ENCODE measurements at regions not wholly inside any gene's neighbourhood (a gene's known extent, or its start where the extent isn't known, plus 50 kb on each side); places are given as distances from the start of the nearest gene placed in this dataset.

DNA sequence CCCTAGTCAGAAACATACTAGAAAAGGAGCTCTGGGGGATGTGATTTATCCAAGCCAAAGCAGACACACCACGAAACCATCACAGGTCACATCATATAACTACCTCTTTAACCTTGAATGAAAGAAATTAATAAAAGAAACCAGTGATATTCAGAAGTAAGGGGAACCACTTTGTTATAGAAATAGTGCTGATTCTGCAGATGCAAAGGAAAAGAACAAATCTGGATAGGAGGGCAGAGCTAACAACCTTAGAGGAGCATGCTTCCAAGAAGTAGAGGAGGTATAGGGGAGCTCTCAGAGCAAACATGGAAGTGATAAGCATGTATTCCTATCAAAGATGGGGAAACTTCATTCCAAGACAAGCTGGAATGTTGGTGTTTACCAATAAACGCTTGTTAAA, 117.0 kb upstream of the MDM1 start:
- Histone ChIP-seq H3K4me3 (ENCODE audit: low read length in 2 of 2) (no peak overlapping the region), H3K9me3 (ENCODE audit: control insufficient read depth in 2 of 2, low read length in 2 of 2) (no peaks in the 10 kb centered on the region), H3K9ac (ENCODE audit: low read length in 2 of 2) (no peak overlapping the region), H3K27ac (ENCODE audit: low read length) (no peak overlapping the region), H3K27me3 (ENCODE audit: control insufficient read depth in 1 of 2, insufficient read depth in 2 of 2, low read length in 2 of 2) (no peaks in the 10 kb centered on the region), H3K36me3 (ENCODE audit: control insufficient read depth in 2 of 2, insufficient read depth in 2 of 2, low read length in 2 of 2) (no peaks in the 10 kb centered on the region), H3K4me1 (ENCODE audit: control insufficient read depth, insufficient read depth, low read length) (peaks cover 15% of the 10 kb centered on the region)

DNA sequence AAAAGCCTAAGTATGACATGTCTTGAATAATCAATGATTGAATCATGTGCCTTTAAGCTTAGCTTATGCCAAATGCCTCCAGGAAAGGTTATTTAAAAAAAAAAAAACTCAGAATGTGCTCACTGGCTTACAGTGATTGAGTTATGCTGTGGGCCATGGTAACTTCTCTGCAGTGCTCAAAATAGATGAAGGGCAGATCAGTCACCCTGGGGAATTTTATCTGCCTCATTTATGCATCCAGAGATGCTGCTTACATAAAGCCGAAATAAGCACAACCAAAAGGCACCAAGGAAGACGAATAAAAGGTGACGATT, 118.7 kb upstream of the MDM1 start:
- Histone ChIP-seq H3K27me3 (ENCODE audit: control insufficient read depth in 1 of 2, insufficient read depth in 2 of 2, low read length in 2 of 2) (no peaks in the 10 kb centered on the region), H3K4me3 (ENCODE audit: low read length in 2 of 2) (peak overlapping the region; percentile 3 to 52), H3K4me1 (ENCODE audit: control insufficient read depth, insufficient read depth, low read length) (peaks cover 15% of the 10 kb centered on the region), H3K36me3 (ENCODE audit: control insufficient read depth in 2 of 2, insufficient read depth in 2 of 2, low read length in 2 of 2) (no peaks in the 10 kb centered on the region), H3K9me3 (ENCODE audit: control insufficient read depth in 2 of 2, low read length in 2 of 2) (no peaks in the 10 kb centered on the region), H3K27ac (ENCODE audit: low read length) (peak overlapping the region; percentile 32), H3K9ac (ENCODE audit: low read length in 2 of 2) (no peak overlapping the region)

DNA sequence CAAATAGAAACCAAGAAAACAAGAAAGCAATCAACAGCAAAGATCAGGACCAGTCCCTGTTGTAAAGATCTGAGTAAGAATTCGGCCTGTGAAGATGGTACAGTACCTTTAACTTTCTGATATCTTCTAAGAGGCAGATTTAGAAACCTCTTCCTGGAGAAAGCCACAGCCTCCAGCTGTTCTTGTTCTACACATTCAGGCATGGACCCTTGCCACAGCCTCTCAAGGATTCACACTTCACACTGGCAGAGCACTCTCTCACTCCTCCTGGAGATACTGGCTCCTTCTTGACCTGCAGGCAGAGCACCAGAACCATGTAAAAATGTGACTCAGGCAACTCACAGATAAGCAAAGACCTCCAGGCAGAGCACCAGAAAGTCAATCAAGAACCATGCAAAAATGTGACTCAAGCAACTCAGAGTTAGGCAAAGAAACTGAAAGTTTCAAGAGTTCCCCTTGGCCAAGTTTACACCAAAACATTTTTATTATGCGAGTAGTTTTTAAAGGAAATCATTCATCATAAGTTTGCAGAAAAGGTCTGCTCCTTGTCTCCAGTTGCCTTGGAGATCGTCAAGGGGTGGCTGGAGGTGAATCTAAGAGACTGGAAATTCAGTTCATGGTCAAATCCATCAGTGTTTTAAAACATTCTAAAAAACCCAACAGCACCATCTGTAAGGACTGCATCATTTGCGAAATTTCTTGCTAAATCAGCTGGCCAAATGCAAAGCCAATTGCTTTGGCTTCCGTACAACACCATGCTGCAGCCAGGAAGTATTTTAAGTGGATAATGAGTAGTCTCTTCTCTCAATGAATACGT, 119.3 kb upstream of the MDM1 start:
- peaks cover 15% of the 10 kb centered on the region for H3K4me1 ChIP-seq (ENCODE audit: control insufficient read depth, insufficient read depth, low read length)
- H3K9ac ChIP-seq (ENCODE audit: low read length in 2 of 2) = no peak overlapping the region
- H3K9me3 ChIP-seq (ENCODE audit: control insufficient read depth in 2 of 2, low read length in 2 of 2) = no peaks in the 10 kb centered on the region
- H3K4me3 ChIP-seq (ENCODE audit: low read length in 2 of 2) = peak overlapping the region; percentile 3 to 52
- no peaks in the 10 kb centered on the region for H3K27me3 ChIP-seq (ENCODE audit: control insufficient read depth in 1 of 2, insufficient read depth in 2 of 2, low read length in 2 of 2)
- H3K36me3 ChIP-seq (ENCODE audit: control insufficient read depth in 2 of 2, insufficient read depth in 2 of 2, low read length in 2 of 2) = no peaks in the 10 kb centered on the region
- peak overlapping the region; percentile 32 for H3K27ac ChIP-seq (ENCODE audit: low read length)

GRCh38 chr12:68452078-68452715, 120.0 kb upstream of the MDM1 start:
- Histone ChIP-seq H3K36me3 (ENCODE audit: control insufficient read depth in 2 of 2, insufficient read depth in 2 of 2, low read length in 2 of 2) (no peaks in the 10 kb centered on the region), H3K9me3 (ENCODE audit: control insufficient read depth in 2 of 2, low read length in 2 of 2) (no peaks in the 10 kb centered on the region), H3K4me1 (ENCODE audit: control insufficient read depth, insufficient read depth, low read length) (peaks cover 15% of the 10 kb centered on the region), H3K9ac (ENCODE audit: low read length in 2 of 2) (no peak overlapping the region), H3K4me3 (ENCODE audit: low read length in 2 of 2) (peak overlapping the region in 1 of 2 donors; percentile 52), H3K27me3 (ENCODE audit: control insufficient read depth in 1 of 2, insufficient read depth in 2 of 2, low read length in 2 of 2) (no peaks in the 10 kb centered on the region), H3K27ac (ENCODE audit: low read length) (no peak overlapping the region)

DNA sequence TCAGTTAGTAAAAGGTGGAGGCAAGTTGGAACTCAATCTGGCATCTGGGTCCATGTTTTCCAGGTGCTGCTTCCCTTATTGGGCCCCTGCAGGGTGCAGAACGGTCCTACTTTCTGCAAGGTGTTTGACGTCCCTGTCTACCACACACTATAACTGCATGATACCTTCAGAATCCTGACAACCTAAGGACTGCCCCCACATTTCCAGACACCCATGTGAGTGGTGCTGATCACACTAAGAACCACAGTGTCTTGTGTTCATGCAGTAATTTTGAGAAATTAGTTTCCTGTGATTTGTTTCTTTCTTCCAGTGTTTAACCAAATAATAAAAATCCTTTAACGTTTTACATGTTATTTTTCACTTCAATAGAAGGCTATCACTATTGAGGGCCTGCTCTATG, 121.1 kb upstream of the MDM1 start:
- no peaks in the 10 kb centered on the region for H3K27me3 ChIP-seq (ENCODE audit: control insufficient read depth in 1 of 2, insufficient read depth in 2 of 2, low read length in 2 of 2)
- no peaks in the 10 kb centered on the region for H3K36me3 ChIP-seq (ENCODE audit: control insufficient read depth in 2 of 2, insufficient read depth in 2 of 2, low read length in 2 of 2)
- H3K4me1 ChIP-seq (ENCODE audit: control insufficient read depth, insufficient read depth, low read length) = peaks cover 15% of the 10 kb centered on the region
- no peak overlapping the region for H3K4me3 ChIP-seq (ENCODE audit: low read length in 2 of 2)
- H3K9ac ChIP-seq (ENCODE audit: low read length in 2 of 2) = no peak overlapping the region
- no peak overlapping the region for H3K27ac ChIP-seq (ENCODE audit: low read length)
- H3K9me3 ChIP-seq (ENCODE audit: control insufficient read depth in 2 of 2, low read length in 2 of 2) = no peaks in the 10 kb centered on the region

DNA sequence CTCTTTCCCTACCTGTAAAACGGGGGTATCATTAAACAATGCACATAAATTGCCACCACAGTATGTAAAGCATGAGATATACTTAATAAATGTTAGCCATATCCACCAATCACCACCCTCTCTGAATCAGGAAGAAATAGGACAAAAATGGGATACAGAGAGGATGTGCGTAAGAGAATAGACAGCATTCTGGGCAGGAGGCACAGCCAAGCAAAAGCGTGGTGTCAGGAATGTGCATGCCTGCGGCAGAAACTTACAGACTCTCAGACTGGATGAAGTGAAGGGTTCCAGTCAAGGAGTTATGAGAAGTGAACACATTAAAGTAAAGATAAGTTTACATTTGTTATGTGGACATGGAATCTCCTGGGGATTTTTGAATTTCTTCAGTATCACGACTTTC, 121.7 kb upstream of the MDM1 start:
- Histone ChIP-seq H3K9me3 (ENCODE audit: control insufficient read depth in 2 of 2, low read length in 2 of 2) (no peaks in the 10 kb centered on the region), H3K4me1 (ENCODE audit: control insufficient read depth, insufficient read depth, low read length) (peaks cover 15% of the 10 kb centered on the region), H3K9ac (ENCODE audit: low read length in 2 of 2) (no peak overlapping the region), H3K27ac (ENCODE audit: low read length) (no peak overlapping the region), H3K4me3 (ENCODE audit: low read length in 2 of 2) (no peak overlapping the region), H3K27me3 (ENCODE audit: control insufficient read depth in 1 of 2, insufficient read depth in 2 of 2, low read length in 2 of 2) (no peaks in the 10 kb centered on the region), H3K36me3 (ENCODE audit: control insufficient read depth in 2 of 2, insufficient read depth in 2 of 2, low read length in 2 of 2) (no peaks in the 10 kb centered on the region)

DNA sequence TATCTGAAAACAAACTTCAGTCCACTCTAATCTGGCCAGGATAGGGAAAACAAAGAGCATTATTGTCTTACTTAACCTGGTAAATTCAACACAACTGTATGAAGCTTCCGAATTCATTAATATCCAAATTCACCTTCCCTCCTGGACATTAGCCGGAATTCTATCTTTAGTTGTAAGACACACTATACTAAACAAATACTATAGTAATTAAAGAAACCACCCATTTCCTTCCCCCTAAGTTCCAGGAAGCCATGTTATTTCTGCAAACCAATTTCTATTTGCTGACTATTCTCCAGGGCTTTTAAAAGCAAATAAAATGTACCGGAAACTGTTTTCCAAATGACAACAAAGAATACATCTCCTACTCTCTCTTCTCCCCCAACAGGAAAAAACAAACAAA, 122.7 kb upstream of the MDM1 start:
- H3K27ac ChIP-seq (ENCODE audit: low read length) = no peak overlapping the region

GRCh38 chr12:68455691-68456345, 123.7 kb upstream of the MDM1 start:
- no peak overlapping the region for H3K9ac ChIP-seq (ENCODE audit: low read length in 2 of 2)
- H3K9me3 ChIP-seq (ENCODE audit: control insufficient read depth in 2 of 2, low read length in 2 of 2) = no peaks in the 10 kb centered on the region
- H3K4me3 ChIP-seq (ENCODE audit: low read length in 2 of 2) = no peak overlapping the region
- H3K4me1 ChIP-seq (ENCODE audit: control insufficient read depth, insufficient read depth, low read length) = peaks cover 15% of the 10 kb centered on the region
- no peaks in the 10 kb centered on the region for H3K36me3 ChIP-seq (ENCODE audit: control insufficient read depth in 2 of 2, insufficient read depth in 2 of 2, low read length in 2 of 2)
- no peak overlapping the region for H3K27ac ChIP-seq (ENCODE audit: low read length)
- H3K27me3 ChIP-seq (ENCODE audit: control insufficient read depth in 1 of 2, insufficient read depth in 2 of 2, low read length in 2 of 2) = no peaks in the 10 kb centered on the region

More for the DNA sequence above, 122.7 kb upstream of the MDM1 start:
- no peaks in the 10 kb centered on the region for H3K27me3 ChIP-seq (ENCODE audit: control insufficient read depth in 1 of 2, insufficient read depth in 2 of 2, low read length in 2 of 2)
- no peak overlapping the region for H3K9ac ChIP-seq (ENCODE audit: low read length in 2 of 2)
- no peaks in the 10 kb centered on the region for H3K9me3 ChIP-seq (ENCODE audit: control insufficient read depth in 2 of 2, low read length in 2 of 2)
- H3K36me3 ChIP-seq (ENCODE audit: control insufficient read depth in 2 of 2, insufficient read depth in 2 of 2, low read length in 2 of 2) = no peaks in the 10 kb centered on the region
- peaks cover 15% of the 10 kb centered on the region for H3K4me1 ChIP-seq (ENCODE audit: control insufficient read depth, insufficient read depth, low read length)
- no peak overlapping the region for H3K4me3 ChIP-seq (ENCODE audit: low read length in 2 of 2)

DNA sequence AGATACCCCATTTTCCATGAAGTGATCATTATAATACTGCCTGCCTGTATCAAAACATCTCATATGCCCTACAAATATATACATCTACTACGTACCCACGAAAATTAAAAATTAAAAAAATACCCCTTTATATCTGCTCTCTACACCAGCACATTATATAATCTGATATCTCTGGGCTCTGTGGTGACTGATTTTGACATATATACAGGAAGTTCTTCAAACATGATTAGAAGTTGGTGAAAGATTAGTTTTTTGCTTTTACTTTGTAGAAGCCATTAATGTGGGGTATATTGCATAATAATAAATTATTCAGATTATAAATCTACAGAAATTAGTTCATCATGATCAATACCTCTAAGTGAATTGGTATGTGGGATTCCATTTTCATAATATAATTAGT, 126.7 kb upstream of the MDM1 start:
- H3K4me3 ChIP-seq (ENCODE audit: low read length in 2 of 2) = no peak overlapping the region
- H3K9me3 ChIP-seq (ENCODE audit: control insufficient read depth in 2 of 2, low read length in 2 of 2) = no peaks in the 10 kb centered on the region
- no peak overlapping the region for H3K27ac ChIP-seq (ENCODE audit: low read length)
- no peak overlapping the region for H3K9ac ChIP-seq (ENCODE audit: low read length in 2 of 2)
- H3K4me1 ChIP-seq (ENCODE audit: control insufficient read depth, insufficient read depth, low read length) = no peaks in the 10 kb centered on the region
- no peaks in the 10 kb centered on the region for H3K36me3 ChIP-seq (ENCODE audit: control insufficient read depth in 2 of 2, insufficient read depth in 2 of 2, low read length in 2 of 2)
- H3K27me3 ChIP-seq (ENCODE audit: control insufficient read depth in 1 of 2, insufficient read depth in 2 of 2, low read length in 2 of 2) = no peaks in the 10 kb centered on the region

GRCh38 chr12:68460236-68460635, 128.1 kb upstream of the MDM1 start:
- Histone ChIP-seq H3K27me3 (ENCODE audit: control insufficient read depth in 1 of 2, insufficient read depth in 2 of 2, low read length in 2 of 2) (no peaks in the 10 kb centered on the region), H3K27ac (ENCODE audit: low read length) (no peak overlapping the region), H3K9me3 (ENCODE audit: control insufficient read depth in 2 of 2, low read length in 2 of 2) (no peaks in the 10 kb centered on the region), H3K4me1 (ENCODE audit: control insufficient read depth, insufficient read depth, low read length) (no peaks in the 10 kb centered on the region), H3K9ac (ENCODE audit: low read length in 2 of 2) (no peak overlapping the region), H3K36me3 (ENCODE audit: control insufficient read depth in 2 of 2, insufficient read depth in 2 of 2, low read length in 2 of 2) (no peaks in the 10 kb centered on the region), H3K4me3 (ENCODE audit: low read length in 2 of 2) (no peak overlapping the region)

- no peaks in the 10 kb centered on the region for H3K36me3 ChIP-seq (ENCODE audit: control insufficient read depth in 2 of 2, insufficient read depth in 2 of 2, low read length in 2 of 2)
- H3K9me3 ChIP-seq (ENCODE audit: control insufficient read depth in 2 of 2, low read length in 2 of 2) = no peaks in the 10 kb centered on the region
- no peak overlapping the region for H3K9ac ChIP-seq (ENCODE audit: low read length in 2 of 2)
- no peak overlapping the region for H3K4me3 ChIP-seq (ENCODE audit: low read length in 2 of 2)
- H3K4me1 ChIP-seq (ENCODE audit: control insufficient read depth, insufficient read depth, low read length) = no peaks in the 10 kb centered on the region
- H3K27me3 ChIP-seq (ENCODE audit: control insufficient read depth in 1 of 2, insufficient read depth in 2 of 2, low read length in 2 of 2) = no peaks in the 10 kb centered on the region
- H3K27ac ChIP-seq (ENCODE audit: low read length) = no peak overlapping the region
Measured at GRCh38 chr12:68461645-68462044, 129.5 kb upstream of the MDM1 start.
